Fibroblast of lung (primary cell): ENCODE measurements at regions not wholly inside any gene's neighbourhood (a gene's known extent, or its start where the extent isn't known, plus 50 kb on each side); places are given as distances from the start of the nearest gene placed in this dataset.
A peak's percentile ranks its signal among the peaks of the same experiment; 100 is the strongest.

Source experiments
- DNase-seq, 2 donors: peaks; one replicate each; pipeline versions ENCODE4 v3.0.0 to v3.0.0-alpha.2; 2010; ENCODE audit warnings: low read depth in 2 of 2
- H2AFZ ChIP-seq: 2 replicates; pipeline ENCODE4 v1.5.1; 2012; ENCODE audit warnings: low read length, control low read depth, inconsistent platforms
- H3K27ac ChIP-seq: 2 replicates; pipeline ENCODE4 v1.5.1; 2011; ENCODE audit warnings: low read length, control low read depth; ENCODE audit not compliant: insufficient read depth
- H3K27me3 ChIP-seq: 2 replicates; pipeline ENCODE4 v1.5.1; 2011; ENCODE audit warnings: mild to moderate bottlenecking, low read length; ENCODE audit not compliant: control insufficient read depth, insufficient read depth
- H3K36me3 ChIP-seq: 2 replicates; pipeline ENCODE4 v1.5.1; 2011; ENCODE audit warnings: low read length; ENCODE audit not compliant: control insufficient read depth, insufficient read depth
- H3K4me1 ChIP-seq: 2 replicates; pipeline ENCODE4 v1.5.1; 2011; ENCODE audit warnings: low read length; ENCODE audit not compliant: control insufficient read depth, insufficient read depth; ENCODE audit errors: extremely low read depth
- H3K4me2 ChIP-seq: 2 replicates; pipeline ENCODE4 v1.5.1; 2011; ENCODE audit warnings: low read length, control low read depth; ENCODE audit not compliant: insufficient read depth; ENCODE audit errors: extremely low read depth
- H3K4me3 ChIP-seq, 4 experiments: fragments of 200-600 bp in 1 of 4; sonication (generic) in 1 of 4; replicated peaks in 1 of 4; 2 replicates each; pipeline ENCODE4 v1.5.1; 2011 to 2016; ENCODE audit warnings: low read length in 4 of 4, low read depth in 3 of 4, mild to moderate bottlenecking in 3 of 4, control low read depth in 2 of 4, inconsistent platforms in 1 of 4, mixed read lengths in 1 of 4; ENCODE audit not compliant: insufficient read depth in 1 of 4; ENCODE audit errors: control extremely low read depth in 1 of 4
- H3K79me2 ChIP-seq: 2 replicates; pipeline ENCODE4 v1.5.1; 2012; ENCODE audit warnings: mild to moderate bottlenecking, low read length, inconsistent platforms; ENCODE audit not compliant: control insufficient read depth, insufficient read depth
- H3K9ac ChIP-seq: 2 replicates; pipeline ENCODE4 v1.5.1; 2011; ENCODE audit warnings: mild to moderate bottlenecking, low read length, control low read depth; ENCODE audit not compliant: insufficient read depth
- H3K9me3 ChIP-seq: 2 replicates; pipeline ENCODE4 v1.5.1; 2012; ENCODE audit warnings: low read depth, low read length; ENCODE audit not compliant: control insufficient read depth, insufficient read depth
- H4K20me1 ChIP-seq: 2 replicates; pipeline ENCODE4 v1.5.1; 2011; ENCODE audit warnings: low read length; ENCODE audit not compliant: control insufficient read depth, insufficient read depth; ENCODE audit errors: extremely low read depth
- CTCF ChIP-seq, 2 donors: IDR thresholded peaks in 1 of 2; conservative IDR thresholded peaks in 1 of 2; 1 replicate in 1 of 2; 2 replicates in 1 of 2; pipeline ENCODE4 v1.5.1; 2011 to 2012; ENCODE audit warnings: low read length in 2 of 2, control low read depth in 1 of 2, inconsistent platforms in 1 of 2, low read depth in 1 of 2, mild to moderate bottlenecking in 1 of 2
- EZH2 ChIP-seq: IDR thresholded peaks from 2 replicates; pipeline ENCODE4 v1.5.1; 2012; ENCODE audit warnings: low read length, control low read depth, mild to moderate bottlenecking; ENCODE audit errors: missing control alignments

- H3K36me3 ChIP-seq = no peaks in the 10 kb centered on the region
- H4K20me1 ChIP-seq = no peaks in the 10 kb centered on the region
- DNase-seq = peak in 1 of 2 donors; percentile 48
- no peaks in the 10 kb centered on the region for H3K9me3 ChIP-seq
- no peaks in the 10 kb centered on the region for H3K79me2 ChIP-seq
- H3K4me2 ChIP-seq = peak overlapping the region; percentile 26
- H3K9ac ChIP-seq = no peak overlapping the region
- no peaks in the 10 kb centered on the region for H3K27me3 ChIP-seq
- H2AFZ ChIP-seq = no peak overlapping the region
- peak overlapping the region; percentile 71 for H3K27ac ChIP-seq
- peaks cover 53% of the 10 kb centered on the region for H3K4me1 ChIP-seq
- TF ChIP-seq EZH2 (no peak), CTCF (conservative IDR thresholded peaks at IDR 0.05 in 1 of 2, IDR thresholded peaks at IDR 0.05 in 1 of 2; ENCODE audit: low read depth in 1 of 2, low read length in 2 of 2) (no peak)
- H3K4me3 ChIP-seq = no peak overlapping the region
Measured at GRCh38 chr2:39511605-39512433, 74.7 kb upstream of the MAP4K3 start.

GRCh38 chr2:39512434-39512935 is 75.4 kb upstream of the MAP4K3 start:
- DNase-seq = no peak
- peaks cover 51% of the 10 kb centered on the region for H3K4me1 ChIP-seq
- no peaks in the 10 kb centered on the region for H3K9me3 ChIP-seq
- peak overlapping the region; percentile 71 for H3K27ac ChIP-seq
- H3K4me3 ChIP-seq = no peak overlapping the region
- TF ChIP-seq EZH2 (no peak), CTCF (conservative IDR thresholded peaks at IDR 0.05 in 1 of 2, IDR thresholded peaks at IDR 0.05 in 1 of 2; ENCODE audit: low read depth in 1 of 2, low read length in 2 of 2) (no peak)
- no peak overlapping the region for H3K4me2 ChIP-seq
- no peak overlapping the region for H3K9ac ChIP-seq
- no peaks in the 10 kb centered on the region for H3K79me2 ChIP-seq
- H4K20me1 ChIP-seq = no peaks in the 10 kb centered on the region
- no peak overlapping the region for H2AFZ ChIP-seq
- no peaks in the 10 kb centered on the region for H3K36me3 ChIP-seq
- no peaks in the 10 kb centered on the region for H3K27me3 ChIP-seq

GRCh38 chr2:39512941-39513340 is 75.9 kb upstream of the MAP4K3 start:
- H3K27me3 ChIP-seq = no peaks in the 10 kb centered on the region
- DNase-seq = no peak

More at GRCh38 chr2:39512941-39513340, 75.9 kb upstream of the MAP4K3 start:
- Histone ChIP-seq H2AFZ (no peak overlapping the region), H3K79me2 (no peaks in the 10 kb centered on the region), H3K9me3 (no peaks in the 10 kb centered on the region), H3K9ac (no peak overlapping the region), H4K20me1 (no peaks in the 10 kb centered on the region), H3K36me3 (no peaks in the 10 kb centered on the region), H3K4me3 (no peak overlapping the region), H3K4me2 (no peak overlapping the region), H3K27ac (peak overlapping the region; percentile 71), H3K4me1 (peaks cover 46% of the 10 kb centered on the region)
- no peak for TF ChIP-seq EZH2
- TF ChIP-seq CTCF (conservative IDR thresholded peaks at IDR 0.05 in 1 of 2, IDR thresholded peaks at IDR 0.05 in 1 of 2; ENCODE audit: low read depth in 1 of 2, low read length in 2 of 2) = no peak
